GM18870 (cell line): ENCODE measurements at regions not wholly inside any gene's neighbourhood (a gene's known extent, or its start where the extent isn't known, plus 50 kb on each side); places are given as distances from the start of the nearest gene placed in this dataset.
"Not testable (repeated sequence)": the region's sequence is repeated elsewhere in the genome, so short reads cannot be mapped to it uniquely, and the experiment has no call there.

Experiments
- ATAC-seq: cut with Tn5 transposase; IDR thresholded peaks from one replicate; pipeline ENCODE4 v1.9.1; 2021; ENCODE audit warnings: moderate library complexity; ENCODE audit not compliant: unreplicated experiment

DNA sequence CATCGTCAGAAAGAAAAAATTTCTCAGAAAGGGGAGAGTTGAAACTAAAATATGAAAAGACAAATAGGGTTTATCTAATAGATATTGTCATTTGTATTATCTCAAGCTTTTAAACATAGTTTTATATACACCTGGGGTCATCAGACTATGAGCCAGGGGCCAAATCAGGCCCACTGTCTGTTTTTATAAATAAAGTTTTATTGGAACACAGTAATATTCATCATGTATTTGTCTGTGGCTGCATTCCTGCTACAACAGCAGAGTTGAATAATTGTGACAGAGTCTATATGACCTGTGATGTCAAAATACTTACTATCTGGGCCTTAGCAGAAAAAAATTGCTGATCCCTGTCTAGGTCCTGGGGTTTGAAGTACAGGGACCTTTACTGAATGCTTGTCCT lies 120.5 kb upstream of the RUNX1 start:
- no peak for ATAC-seq

- no peak for ATAC-seq
These were observed 119.6 kb upstream of the RUNX1 start for GRCh38 chr21:35168735-35169134.

DNA sequence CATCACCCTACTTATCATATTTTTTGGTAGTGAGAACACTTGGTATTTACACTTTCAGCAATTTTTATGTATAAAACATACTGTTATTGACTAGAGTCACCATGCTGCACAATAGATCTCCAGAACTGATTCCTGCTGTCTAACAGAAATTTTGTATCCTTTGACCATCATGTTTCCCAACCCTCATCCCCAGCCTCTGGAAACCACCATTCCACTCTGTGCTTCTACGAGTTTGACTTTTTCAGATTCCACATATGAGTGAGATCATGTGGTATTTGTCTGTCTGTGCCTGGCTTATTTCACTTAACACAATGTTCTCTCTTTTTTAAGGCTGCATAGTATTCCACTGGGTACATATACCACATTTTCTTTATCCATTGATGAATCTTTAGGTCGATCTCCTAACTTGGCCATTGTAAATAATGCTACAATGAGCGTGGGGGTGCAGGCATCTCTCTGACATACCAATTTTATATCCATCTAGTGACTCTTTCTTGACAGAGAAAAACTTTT lies 115.9 kb upstream of the RUNX1 start:
- ATAC-seq: no peak

DNA sequence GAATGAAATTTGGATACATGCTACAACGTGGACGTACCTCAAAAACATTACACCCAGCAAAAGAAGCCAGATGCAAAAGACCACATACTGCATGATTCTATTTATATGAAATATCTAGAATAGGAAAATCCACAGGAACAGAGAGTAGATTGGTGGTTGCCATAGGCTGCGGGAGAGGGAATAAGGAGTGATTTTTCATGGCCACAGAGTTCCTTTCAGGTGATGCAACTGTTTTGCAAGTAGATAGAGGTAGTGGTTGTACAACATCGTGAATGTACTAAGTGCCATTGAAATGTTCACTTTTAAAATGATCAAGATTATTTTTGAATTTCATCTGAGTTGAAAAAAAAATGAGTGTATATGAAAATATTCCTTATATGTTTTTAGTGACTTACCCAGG lies 115.3 kb upstream of the RUNX1 start:
- ATAC-seq: no peak

DNA sequence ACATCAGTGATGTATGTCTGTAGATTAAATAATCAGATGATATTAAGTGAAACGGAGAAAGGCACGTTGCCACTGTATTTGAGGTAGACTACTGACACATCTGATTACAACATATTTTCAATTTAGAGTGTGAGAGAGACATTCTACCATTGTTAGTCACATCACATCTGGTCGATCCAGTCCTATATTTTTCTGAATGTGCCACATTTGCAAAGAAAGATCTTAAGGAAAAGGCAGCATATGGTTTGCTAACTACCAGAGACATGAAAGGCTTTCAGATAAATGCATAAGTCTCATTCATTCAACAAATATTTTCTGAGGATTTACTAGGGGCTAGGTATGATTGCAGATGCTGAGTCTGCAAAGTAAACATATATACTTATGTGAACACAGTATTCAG lies 114.3 kb upstream of the RUNX1 start:
- ATAC-seq: no peak

- no peak for ATAC-seq
These were observed 113.7 kb upstream of the RUNX1 start for GRCh38 chr21:35162831-35163230.

GRCh38 chr21:35159881-35160280 lies 110.8 kb upstream of the RUNX1 start:
- ATAC-seq: no peak

DNA sequence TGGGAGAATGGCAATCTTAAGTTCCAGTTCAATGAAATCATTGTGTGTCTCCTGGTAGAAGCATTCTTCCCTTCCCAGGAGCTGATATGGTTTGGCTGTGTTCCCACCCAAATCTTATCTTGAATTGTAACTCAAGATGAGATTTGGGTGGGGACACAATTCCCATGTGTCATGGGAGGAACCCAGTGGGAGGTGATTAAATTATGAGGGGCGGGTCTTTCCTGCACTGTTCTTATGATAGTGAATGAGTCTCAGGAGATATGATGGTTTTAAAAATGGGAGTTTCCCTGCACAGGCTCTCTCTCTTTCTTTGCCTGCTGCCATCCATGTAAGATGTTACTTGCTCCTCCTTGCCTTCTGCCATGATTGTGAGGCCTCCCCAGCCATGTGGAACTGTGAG lies 108.3 kb upstream of the RUNX1 start:
- ATAC-seq: not testable (repeated sequence)

- ATAC-seq: no peak
These were observed 107.5 kb upstream of the RUNX1 start for GRCh38 chr21:35156293-35157278.

GRCh38 chr21:35154788-35155187 lies 105.7 kb upstream of the RUNX1 start:
- ATAC-seq: no peak

DNA sequence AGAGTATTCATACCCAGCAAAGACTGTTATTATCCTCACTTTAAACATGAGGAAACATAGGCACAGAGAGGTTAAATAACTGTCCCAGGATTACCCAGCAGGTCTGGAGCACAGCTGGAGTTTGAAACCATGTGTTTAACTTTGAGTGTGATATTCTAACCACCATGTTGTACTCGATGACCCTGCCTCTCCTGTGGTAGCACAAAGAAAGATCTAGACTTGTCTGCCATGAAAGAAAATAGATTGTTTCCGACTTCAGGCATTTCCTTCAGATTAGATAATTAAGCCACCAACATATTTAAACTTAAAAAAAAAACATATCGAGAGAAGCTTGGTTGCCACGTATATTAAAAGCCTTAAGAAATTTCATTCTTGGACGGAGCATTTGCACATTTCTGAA lies 104.6 kb upstream of the RUNX1 start:
- no peak for ATAC-seq

DNA sequence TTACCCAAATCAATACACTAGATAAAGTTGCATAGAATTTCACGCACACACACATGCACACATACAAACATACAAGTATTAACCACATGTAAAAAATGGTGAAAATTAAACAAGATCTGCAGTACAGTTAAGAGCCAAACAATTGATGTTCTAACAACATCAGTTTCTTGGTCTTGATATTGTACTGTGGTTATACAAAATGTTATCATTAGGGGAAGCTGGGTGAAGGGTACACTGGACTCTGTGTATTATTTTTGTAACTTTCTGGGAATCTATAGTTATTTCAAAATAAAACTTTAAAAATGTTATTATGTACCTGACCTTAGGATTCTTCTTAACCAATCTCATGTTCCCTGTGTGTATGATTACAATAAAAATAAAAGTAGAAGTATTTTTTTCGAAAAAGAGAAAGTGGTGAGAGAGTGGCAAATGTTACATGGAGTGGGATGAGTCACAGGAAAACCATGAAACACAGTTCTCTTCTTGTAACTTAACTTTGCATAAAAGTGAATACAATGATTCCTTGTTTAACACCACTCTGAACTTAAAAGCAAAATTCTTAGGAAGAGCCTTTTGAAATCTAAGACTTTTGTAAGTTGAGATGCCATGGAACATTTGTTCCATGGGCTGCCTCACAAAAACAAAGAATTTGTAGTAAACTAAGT lies 101.6 kb upstream of the RUNX1 start:
- ATAC-seq: no peak

- no peak for ATAC-seq
These were observed 100.6 kb upstream of the RUNX1 start for GRCh38 chr21:35149698-35150097.

GRCh38 chr21:35147439-35147838 lies 98.3 kb upstream of the RUNX1 start:
- ATAC-seq: no peak

- no peak for ATAC-seq
These were observed 96.6 kb upstream of the RUNX1 start for GRCh38 chr21:35145626-35146233.

- no peak for ATAC-seq
These were observed 95.9 kb upstream of the RUNX1 start for GRCh38 chr21:35144978-35145377.

- ATAC-seq: no peak
These were observed 93.1 kb upstream of the RUNX1 start for GRCh38 chr21:35142036-35142815.

DNA sequence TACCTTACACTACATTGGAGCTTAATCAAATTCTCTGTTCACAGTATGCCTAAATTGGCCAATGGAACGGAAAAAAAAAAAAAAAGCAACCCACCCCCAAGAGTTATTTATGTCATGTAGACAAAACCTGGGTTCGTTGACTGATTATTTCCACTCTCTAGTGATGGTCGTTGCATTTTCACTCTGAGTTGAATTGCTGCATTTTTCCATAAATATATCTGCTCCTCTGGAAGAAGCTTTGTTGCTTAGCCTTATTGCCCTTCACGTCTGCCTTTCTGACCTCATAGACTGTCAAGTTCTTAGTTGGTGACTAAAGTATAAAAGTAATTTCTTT lies 90.2 kb upstream of the RUNX1 start:
- ATAC-seq: no peak

- no peak for ATAC-seq
These were observed 89.7 kb upstream of the RUNX1 start for GRCh38 chr21:35138665-35139381.

- no peak for ATAC-seq
These were observed 87.6 kb upstream of the RUNX1 start for GRCh38 chr21:35136586-35137219.
